ENCODE measurements at regions not wholly inside any gene's neighbourhood (a gene's known extent, or its start where the extent isn't known, plus 50 kb on each side); places are given as distances from the start of the nearest gene placed in this dataset.

DNA sequence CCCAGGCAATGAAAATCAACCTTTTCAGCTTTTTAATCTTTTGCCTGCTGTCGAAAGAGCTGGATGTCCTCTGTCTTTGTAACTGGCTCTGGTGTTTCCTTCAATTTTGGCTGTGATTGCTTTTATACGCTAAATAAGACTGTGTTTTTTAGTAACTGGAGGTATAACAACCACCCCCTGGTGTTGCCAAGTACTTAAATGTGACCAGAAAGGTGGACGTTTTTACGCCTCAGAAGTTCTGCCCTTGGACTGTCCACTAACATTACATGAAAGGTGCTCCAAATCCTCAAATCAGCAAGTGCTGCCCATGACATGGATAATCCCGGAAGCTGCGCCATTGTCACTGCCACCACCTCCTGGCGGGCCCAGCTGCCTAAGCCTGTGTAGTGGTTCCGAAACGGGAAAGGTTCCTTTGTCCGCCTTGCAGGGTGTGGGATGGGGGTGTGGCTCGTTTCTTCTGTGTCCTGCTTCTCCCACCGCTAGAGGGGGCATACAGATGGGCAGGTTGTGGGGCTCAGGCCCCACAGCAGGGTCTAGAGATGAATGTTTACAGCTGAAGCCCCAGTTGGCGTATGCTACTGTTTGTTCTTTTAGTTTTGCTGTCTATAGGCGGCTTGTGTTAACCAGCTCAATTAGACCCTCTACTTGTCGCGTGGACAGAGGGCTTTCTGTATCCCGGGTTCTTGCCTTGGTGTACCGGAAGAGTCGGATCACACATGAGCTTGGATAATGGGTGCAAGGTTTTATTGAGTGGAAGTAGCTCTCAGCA is 82.2 kb upstream of the SEPTIN5 start:
- Histone ChIP-seq H3K27ac (ENCODE audit: low read depth, low read length, poor library complexity, severe bottlenecking) (no peak overlapping the region), H3K36me3 (ENCODE audit: insufficient read depth, low read length, poor library complexity, severe bottlenecking) (no peaks in the 10 kb centered on the region), H3K4me1 (ENCODE audit: insufficient read depth, low read length, poor library complexity, severe bottlenecking) (no peaks in the 10 kb centered on the region), H3K27me3 (replicated peaks; ENCODE audit: insufficient read depth, low read depth, low read length, poor library complexity) (no peaks in the 10 kb centered on the region), H3K9me3 (ENCODE audit: low read depth, low read length, poor library complexity, severe bottlenecking) (no peaks in the 10 kb centered on the region), H3K4me3 (ENCODE audit: low read depth, low read length, poor library complexity, severe bottlenecking) (no peak overlapping the region)
- BruUV-seq (replicated peaks) = no TSS peak
- intact Hi-C loops (cut with micrococcal nuclease; ENCODE audit: unreplicated experiment) = loop anchor here (1.0 to 5.0 kb wide), 4 partner anchors 86 to 453 kb away; partner anchors contain the start of gene SLC25A1
- POLR2A ChIA-PET (ENCODE audit: low non-redundant PET) = no interaction called here
- peak; percentile 79 for DNase-seq (ENCODE audit: low spot score)
- CTCF ChIA-PET = no interaction called here
- no peak for TF ChIP-seq EZH2 (IDR thresholded peaks at IDR 0.05; ENCODE audit: borderline replicate concordance, low read depth, low read length, poor library complexity, severe bottlenecking)
- TF ChIP-seq, protein P1, sequence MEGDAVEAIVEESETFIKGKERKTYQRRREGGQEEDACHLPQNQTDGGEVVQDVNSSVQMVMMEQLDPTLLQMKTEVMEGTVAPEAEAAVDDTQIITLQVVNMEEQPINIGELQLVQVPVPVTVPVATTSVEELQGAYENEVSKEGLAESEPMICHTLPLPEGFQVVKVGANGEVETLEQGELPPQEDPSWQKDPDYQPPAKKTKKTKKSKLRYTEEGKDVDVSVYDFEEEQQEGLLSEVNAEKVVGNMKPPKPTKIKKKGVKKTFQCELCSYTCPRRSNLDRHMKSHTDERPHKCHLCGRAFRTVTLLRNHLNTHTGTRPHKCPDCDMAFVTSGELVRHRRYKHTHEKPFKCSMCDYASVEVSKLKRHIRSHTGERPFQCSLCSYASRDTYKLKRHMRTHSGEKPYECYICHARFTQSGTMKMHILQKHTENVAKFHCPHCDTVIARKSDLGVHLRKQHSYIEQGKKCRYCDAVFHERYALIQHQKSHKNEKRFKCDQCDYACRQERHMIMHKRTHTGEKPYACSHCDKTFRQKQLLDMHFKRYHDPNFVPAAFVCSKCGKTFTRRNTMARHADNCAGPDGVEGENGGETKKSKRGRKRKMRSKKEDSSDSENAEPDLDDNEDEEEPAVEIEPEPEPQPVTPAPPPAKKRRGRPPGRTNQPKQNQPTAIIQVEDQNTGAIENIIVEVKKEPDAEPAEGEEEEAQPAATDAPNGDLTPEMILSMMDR (conservative IDR thresholded peaks at IDR 0.05; ENCODE audit: low read depth, low read length) = peak; percentile 80

DNA sequence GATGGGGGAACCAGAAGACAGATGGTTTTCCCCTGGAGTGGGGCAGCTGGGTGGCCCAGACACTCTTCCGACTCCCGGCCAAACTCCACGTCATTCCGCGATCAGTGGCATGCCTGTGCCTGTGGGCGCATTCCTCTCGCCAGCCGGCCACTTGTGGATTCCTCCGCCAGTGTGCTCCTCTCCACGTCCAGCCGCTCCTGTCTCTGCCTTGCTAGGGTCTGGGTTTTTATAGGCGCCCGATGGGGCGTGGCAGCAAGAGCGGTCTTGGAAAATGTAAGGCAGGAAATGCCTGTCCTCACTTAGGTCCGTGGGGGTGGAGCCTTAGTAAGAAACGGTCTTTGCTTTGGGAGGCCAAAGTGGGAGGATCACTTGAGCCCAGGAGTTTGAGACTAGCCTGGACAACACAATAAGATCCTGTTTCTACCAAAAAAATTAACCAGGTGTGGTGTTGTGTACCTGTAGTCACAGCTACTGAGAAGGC is 81.6 kb upstream of the SEPTIN5 start:
- CTCF ChIA-PET = no interaction called here
- POLR2A ChIA-PET (ENCODE audit: low non-redundant PET) = no interaction called here
- BruUV-seq (replicated peaks) = no TSS peak
- TF ChIP-seq, protein P1 (conservative IDR thresholded peaks at IDR 0.05; ENCODE audit: low read depth, low read length) = no peak
- no peak for TF ChIP-seq EZH2 (IDR thresholded peaks at IDR 0.05; ENCODE audit: borderline replicate concordance, low read depth, low read length, poor library complexity, severe bottlenecking)
- Histone ChIP-seq H3K9me3 (ENCODE audit: low read depth, low read length, poor library complexity, severe bottlenecking) (no peaks in the 10 kb centered on the region), H3K4me1 (ENCODE audit: insufficient read depth, low read length, poor library complexity, severe bottlenecking) (no peaks in the 10 kb centered on the region), H3K27ac (ENCODE audit: low read depth, low read length, poor library complexity, severe bottlenecking) (no peak overlapping the region), H3K36me3 (ENCODE audit: insufficient read depth, low read length, poor library complexity, severe bottlenecking) (no peaks in the 10 kb centered on the region), H3K27me3 (replicated peaks; ENCODE audit: insufficient read depth, low read depth, low read length, poor library complexity) (no peaks in the 10 kb centered on the region), H3K4me3 (ENCODE audit: low read depth, low read length, poor library complexity, severe bottlenecking) (no peak overlapping the region)
- DNase-seq (ENCODE audit: low spot score) = no peak
- intact Hi-C loops (cut with micrococcal nuclease; ENCODE audit: unreplicated experiment) = loop anchor here (1.0 to 5.0 kb wide), 4 partner anchors 86 to 454 kb away; partner anchors contain the start of gene SLC25A1

DNA sequence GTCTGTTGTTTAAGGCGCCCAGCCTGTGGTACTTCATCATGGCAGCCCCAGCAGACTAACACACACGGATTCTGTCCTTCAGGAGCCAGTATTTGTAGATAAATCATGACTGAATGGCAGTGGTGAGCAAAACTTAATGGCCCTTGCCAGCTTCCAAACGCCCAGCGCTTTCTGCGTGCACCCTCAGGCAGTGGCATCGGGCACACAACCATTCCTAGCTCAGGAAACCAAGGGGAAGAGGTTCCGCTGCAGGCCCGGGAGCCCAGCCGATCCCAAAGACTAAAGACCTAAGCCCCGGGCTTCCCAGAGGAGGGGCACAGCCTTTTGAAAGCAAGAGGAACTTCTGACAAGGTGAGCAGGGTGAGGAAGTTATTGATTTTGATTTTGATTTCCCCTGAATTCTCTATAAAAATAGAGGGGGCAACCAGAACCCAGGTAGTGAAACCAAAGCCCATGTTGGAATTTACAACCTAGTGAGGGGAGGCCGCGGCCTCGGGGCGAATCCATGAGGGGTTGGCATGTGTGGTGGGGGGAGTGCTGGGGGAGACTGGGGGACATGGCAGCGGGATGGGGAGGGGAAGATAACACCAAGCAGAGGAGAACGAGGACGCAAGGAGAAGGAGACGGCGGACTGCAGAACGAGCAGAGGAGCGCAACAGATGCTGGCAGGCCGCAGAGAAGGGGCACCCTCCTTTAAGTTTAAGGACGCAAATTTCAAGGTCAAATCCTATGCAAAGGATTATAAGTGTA is 79.9 kb upstream of the SEPTIN5 start:
- CTCF ChIA-PET = no interaction called here
- intact Hi-C loops (cut with micrococcal nuclease; ENCODE audit: unreplicated experiment) = loop anchor here (5.0 kb wide), 2 partner anchors 278 to 337 kb away; no protein-coding TSS in a partner anchor
- POLR2A ChIA-PET (ENCODE audit: low non-redundant PET) = no interaction called here
- H3K27me3 ChIP-seq (replicated peaks; ENCODE audit: insufficient read depth, low read depth, low read length, poor library complexity) = no peaks in the 10 kb centered on the region
- no TSS peak for BruUV-seq (replicated peaks)
- no peaks in the 10 kb centered on the region for H3K36me3 ChIP-seq (ENCODE audit: insufficient read depth, low read length, poor library complexity, severe bottlenecking)
- no peak overlapping the region for H3K4me3 ChIP-seq (ENCODE audit: low read depth, low read length, poor library complexity, severe bottlenecking)
- no peak overlapping the region for H3K27ac ChIP-seq (ENCODE audit: low read depth, low read length, poor library complexity, severe bottlenecking)
- no peaks in the 10 kb centered on the region for H3K4me1 ChIP-seq (ENCODE audit: insufficient read depth, low read length, poor library complexity, severe bottlenecking)
- DNase-seq (ENCODE audit: low spot score) = no peak
- no peaks in the 10 kb centered on the region for H3K9me3 ChIP-seq (ENCODE audit: low read depth, low read length, poor library complexity, severe bottlenecking)
- no peak for TF ChIP-seq EZH2 (IDR thresholded peaks at IDR 0.05; ENCODE audit: borderline replicate concordance, low read depth, low read length, poor library complexity, severe bottlenecking)
